Liver (tissue), 7 donors: ENCODE measurements at regions not wholly inside any gene's neighbourhood (a gene's known extent, or its start where the extent isn't known, plus 50 kb on each side); places are given as distances from the start of the nearest gene placed in this dataset.

Experiments
- DNase-seq: peaks from one replicate; pipeline ENCODE4 v3.0.0-alpha.2; 2017; ENCODE audit warnings: low spot score
- H3K27ac ChIP-seq, 2 donors: one replicate each; pipeline ENCODE4 v1.7.0; 2013; ENCODE audit warnings: inconsistent platforms in 2 of 2, low read length in 2 of 2, control low read depth in 1 of 2, low read depth in 1 of 2, mild to moderate bottlenecking in 1 of 2
- H3K27me3 ChIP-seq, 4 donors: one replicate each; pipeline versions ENCODE4 v1.6.1 to v1.7.0; 2013; ENCODE audit warnings: low read length in 3 of 4, inconsistent platforms in 1 of 4, mild to moderate bottlenecking in 1 of 4, moderate library complexity in 1 of 4; ENCODE audit not compliant: control insufficient read depth in 4 of 4, insufficient read depth in 4 of 4
- H3K36me3 ChIP-seq, 4 donors: one replicate each; pipeline versions ENCODE4 v1.6.1 to v1.7.0; 2013; ENCODE audit warnings: low read length in 3 of 4, mild to moderate bottlenecking in 3 of 4, low read depth in 1 of 4, moderate library complexity in 1 of 4; ENCODE audit not compliant: control insufficient read depth in 4 of 4, insufficient read depth in 3 of 4
- H3K4me1 ChIP-seq, 4 donors: one replicate each; pipeline versions ENCODE4 v1.6.1 to v1.7.0; 2013; ENCODE audit warnings: low read length in 3 of 4, mild to moderate bottlenecking in 3 of 4, moderate library complexity in 1 of 4; ENCODE audit not compliant: control insufficient read depth in 4 of 4, insufficient read depth in 4 of 4
- H3K4me3 ChIP-seq, 3 donors: one replicate each; pipeline versions ENCODE4 v1.6.1 to v1.7.0; 2013; ENCODE audit warnings: low read length in 3 of 3, control low read depth in 1 of 3, low read depth in 1 of 3, mild to moderate bottlenecking in 1 of 3
- H3K9ac ChIP-seq, 2 donors: one replicate each; pipeline ENCODE4 v1.7.0; 2013; ENCODE audit warnings: low read length in 2 of 2, mild to moderate bottlenecking in 2 of 2, moderate library complexity in 2 of 2, control low read depth in 1 of 2, low read depth in 1 of 2
- H3K9me3 ChIP-seq, 4 donors: one replicate each; pipeline versions ENCODE4 v1.6.1 to v1.7.0; 2013; ENCODE audit warnings: low read length in 3 of 4; ENCODE audit not compliant: control insufficient read depth in 4 of 4
- ATF3 ChIP-seq: IDR thresholded peaks from 2 replicates; pipeline ENCODE4 v1.6.1; 2016; ENCODE audit warnings: antibody characterized with exemption
- EGR1 ChIP-seq, 2 donors: IDR thresholded peaks; 2 replicates each; pipeline ENCODE4 v1.6.1; 2016 to 2018; ENCODE audit warnings: antibody characterized with exemption in 2 of 2, low read depth in 2 of 2
- FOXA1 ChIP-seq: IDR thresholded peaks from 2 replicates; pipeline ENCODE4 v1.6.1; 2016; ENCODE audit warnings: antibody characterized with exemption
- FOXA2 ChIP-seq: IDR thresholded peaks from 2 replicates; pipeline ENCODE4 v1.6.1; 2016; ENCODE audit warnings: antibody characterized with exemption
- GABPA ChIP-seq, 2 donors: IDR thresholded peaks in 1 of 2; conservative IDR thresholded peaks in 1 of 2; 2 replicates each; pipeline ENCODE4 v1.6.1; 2016; ENCODE audit warnings: antibody characterized with exemption in 2 of 2, mild to moderate bottlenecking in 1 of 2, moderate library complexity in 1 of 2
- HNF4A ChIP-seq, 2 donors: conservative IDR thresholded peaks; 2 replicates each; pipeline ENCODE4 v1.6.1; 2016; ENCODE audit warnings: antibody characterized with exemption in 2 of 2, mild to moderate bottlenecking in 2 of 2
- HNF4G ChIP-seq: IDR thresholded peaks from 2 replicates; pipeline ENCODE4 v1.6.1; 2016; ENCODE audit warnings: antibody characterized with exemption
- JUND ChIP-seq, 2 donors: IDR thresholded peaks; 2 replicates each; pipeline ENCODE4 v1.6.1; 2016; ENCODE audit warnings: antibody characterized with exemption in 2 of 2
- MAX ChIP-seq: IDR thresholded peaks from 2 replicates; pipeline ENCODE4 v1.6.1; 2016; ENCODE audit warnings: antibody characterized with exemption
- NR2F2 ChIP-seq: IDR thresholded peaks from 2 replicates; pipeline ENCODE4 v1.6.1; 2016; ENCODE audit warnings: antibody characterized with exemption
- RAD21 ChIP-seq, 2 donors: IDR thresholded peaks; 2 replicates each; pipeline ENCODE4 v1.6.1; 2016; ENCODE audit warnings: antibody characterized with exemption in 2 of 2, mild to moderate bottlenecking in 2 of 2
- REST ChIP-seq: IDR thresholded peaks from 2 replicates; pipeline ENCODE4 v1.6.1; 2016; ENCODE audit warnings: antibody characterized with exemption, mild to moderate bottlenecking
- RXRA ChIP-seq, 2 donors: IDR thresholded peaks; 2 replicates each; pipeline ENCODE4 v1.6.1; 2017 to 2018; ENCODE audit warnings: antibody characterized with exemption in 2 of 2, mild to moderate bottlenecking in 1 of 2
- SP1 ChIP-seq: IDR thresholded peaks from 2 replicates; pipeline ENCODE4 v1.6.1; 2018; ENCODE audit warnings: antibody characterized with exemption, mild to moderate bottlenecking
- TAF1 ChIP-seq: conservative IDR thresholded peaks from 2 replicates; pipeline ENCODE4 v1.6.1; 2016; ENCODE audit warnings: antibody characterized with exemption, mild to moderate bottlenecking
- YY1 ChIP-seq: IDR thresholded peaks from 2 replicates; pipeline ENCODE4 v1.6.1; 2016; ENCODE audit warnings: antibody characterized with exemption, mild to moderate bottlenecking
- ZBTB33 ChIP-seq: IDR thresholded peaks from 2 replicates; pipeline ENCODE4 v1.6.1; 2016; ENCODE audit warnings: antibody characterized with exemption
- WGBS: extraction: QIAGEN DNeasy Blood & Tissue Kit; methylation state at CpG from one replicate; pipeline ENCODE4 v1.1.7; 2013; 5-methylcytosine and 5-hydroxymethylcytosine counted together
- donor health status: healthy.
- donor health status: healthy.
- donor health status: healthy.
- donor health status: healthy.

GRCh38 chrX:40495659-40496058 is 85.1 kb upstream of the ATP6AP2 start:
- DNase-seq = no peak
- H3K9ac ChIP-seq = no peak overlapping the region
- 78% methylated on average over 1 of the region's 1 CpG for WGBS
- H3K27ac ChIP-seq = no peak overlapping the region
- TF ChIP-seq SP1 (no peak), HNF4G (no peak), EGR1 (IDR thresholded peaks at IDR 0.05; ENCODE audit: low read depth in 2 of 2) (no peak), NR2F2 (no peak), REST (no peak), GABPA (IDR thresholded peaks at IDR 0.05 in 1 of 2, conservative IDR thresholded peaks at IDR 0.05 in 1 of 2) (no peak), YY1 (no peak)
- no peaks in the 10 kb centered on the region for H3K4me1 ChIP-seq
- H3K27me3 ChIP-seq = no peaks in the 10 kb centered on the region
- H3K36me3 ChIP-seq = no peaks in the 10 kb centered on the region
- H3K9me3 ChIP-seq = no peaks in the 10 kb centered on the region
- no peak overlapping the region for H3K4me3 ChIP-seq

- no peak for TF ChIP-seq GABPA (IDR thresholded peaks at IDR 0.05 in 1 of 2, conservative IDR thresholded peaks at IDR 0.05 in 1 of 2)
- TF ChIP-seq TAF1 = no peak
- no peak for TF ChIP-seq ZBTB33
- no peak for TF ChIP-seq ATF3
- TF ChIP-seq REST = no peak
- no peak for TF ChIP-seq FOXA2
- no peak for TF ChIP-seq RXRA (IDR thresholded peaks at IDR 0.05)
- no peak for TF ChIP-seq EGR1 (IDR thresholded peaks at IDR 0.05; ENCODE audit: low read depth in 2 of 2)
- TF ChIP-seq YY1 = no peak
- no peak for TF ChIP-seq MAX
- TF ChIP-seq HNF4A (conservative IDR thresholded peaks at IDR 0.05) = no peak
- TF ChIP-seq JUND (IDR thresholded peaks at IDR 0.05) = no peak
- TF ChIP-seq SP1 = no peak
- TF ChIP-seq NR2F2 = no peak
- no peak for TF ChIP-seq RAD21 (IDR thresholded peaks at IDR 0.05)
- no peak for TF ChIP-seq FOXA1
- Histone ChIP-seq H3K27me3 (no peaks in the 10 kb centered on the region), H3K9ac (no peak overlapping the region), H3K4me3 (no peak overlapping the region), H3K36me3 (no peaks in the 10 kb centered on the region), H3K4me1 (no peaks in the 10 kb centered on the region), H3K27ac (no peak overlapping the region), H3K9me3 (no peaks in the 10 kb centered on the region)
- DNase-seq = no peak
- WGBS = 96% methylated on average over 2 of the region's 2 CpGs
These were observed 86.8 kb upstream of the ATP6AP2 start for GRCh38 chrX:40494005-40494404.
